ENCODE measurements at regions not wholly inside any gene's neighbourhood (a gene's known extent, or its start where the extent isn't known, plus 50 kb on each side); places are given as distances from the start of the nearest gene placed in this dataset.

GRCh38 chr10:129385600-129385999, 81.4 kb upstream of the MGMT start:
- no peak for TF ChIP-seq POLR2AphosphoS5 (IDR thresholded peaks at IDR 0.05; ENCODE audit: low read depth, low read length)

- TF ChIP-seq SIN3A (IDR thresholded peaks at IDR 0.05; ENCODE audit: borderline replicate concordance, insufficient read depth, low read length) (no peak), POLR2AphosphoS5 (IDR thresholded peaks at IDR 0.05; ENCODE audit: low read depth, low read length) (no peak), TAF1 (IDR thresholded peaks at IDR 0.05; ENCODE audit: borderline replicate concordance, insufficient read depth, low read length) (no peak), REST (IDR thresholded peaks at IDR 0.05; ENCODE audit: insufficient read depth in 1 of 2, low read depth in 2 of 2, low read length in 2 of 2) (no peak), FOXP2 (optimal IDR thresholded peaks at IDR 0.05; ENCODE audit: borderline replicate concordance, extremely low read depth, extremely low read length, insufficient read depth) (no peak)
These were observed 80.4 kb upstream of the MGMT start for GRCh38 chr10:129386415-129387257.

GRCh38 chr10:129387258-129387525, 79.8 kb upstream of the MGMT start:
- TF ChIP-seq REST (IDR thresholded peaks at IDR 0.05; ENCODE audit: insufficient read depth in 1 of 2, low read depth in 2 of 2, low read length in 2 of 2) (no peak), POLR2AphosphoS5 (IDR thresholded peaks at IDR 0.05; ENCODE audit: low read depth, low read length) (no peak), TAF1 (IDR thresholded peaks at IDR 0.05; ENCODE audit: borderline replicate concordance, insufficient read depth, low read length) (no peak), FOXP2 (optimal IDR thresholded peaks at IDR 0.05; ENCODE audit: borderline replicate concordance, extremely low read depth, extremely low read length, insufficient read depth) (no peak), SIN3A (IDR thresholded peaks at IDR 0.05; ENCODE audit: borderline replicate concordance, insufficient read depth, low read length) (no peak)

- TF ChIP-seq POLR2AphosphoS5 (IDR thresholded peaks at IDR 0.05; ENCODE audit: low read depth, low read length) = no peak
- no peak for TF ChIP-seq TAF1 (IDR thresholded peaks at IDR 0.05; ENCODE audit: borderline replicate concordance, insufficient read depth, low read length)
- no peak for TF ChIP-seq FOXP2 (optimal IDR thresholded peaks at IDR 0.05; ENCODE audit: borderline replicate concordance, extremely low read depth, extremely low read length, insufficient read depth)
- no peak for TF ChIP-seq REST (IDR thresholded peaks at IDR 0.05; ENCODE audit: insufficient read depth in 1 of 2, low read depth in 2 of 2, low read length in 2 of 2)
- no peak for TF ChIP-seq SIN3A (IDR thresholded peaks at IDR 0.05; ENCODE audit: borderline replicate concordance, insufficient read depth, low read length)
These were observed 78.6 kb upstream of the MGMT start for GRCh38 chr10:129388435-129388834.

GRCh38 chr10:129389194-129389593, 77.8 kb upstream of the MGMT start:
- no peak for TF ChIP-seq FOXP2 (optimal IDR thresholded peaks at IDR 0.05; ENCODE audit: borderline replicate concordance, extremely low read depth, extremely low read length, insufficient read depth)
- TF ChIP-seq SIN3A (IDR thresholded peaks at IDR 0.05; ENCODE audit: borderline replicate concordance, insufficient read depth, low read length) = no peak
- no peak for TF ChIP-seq TAF1 (IDR thresholded peaks at IDR 0.05; ENCODE audit: borderline replicate concordance, insufficient read depth, low read length)

GRCh38 chr10:129390147-129390546, 76.9 kb upstream of the MGMT start:
- TF ChIP-seq SIN3A (IDR thresholded peaks at IDR 0.05; ENCODE audit: borderline replicate concordance, insufficient read depth, low read length) (no peak), POLR2AphosphoS5 (IDR thresholded peaks at IDR 0.05; ENCODE audit: low read depth, low read length) (no peak), TAF1 (IDR thresholded peaks at IDR 0.05; ENCODE audit: borderline replicate concordance, insufficient read depth, low read length) (no peak), REST (IDR thresholded peaks at IDR 0.05; ENCODE audit: insufficient read depth in 1 of 2, low read depth in 2 of 2, low read length in 2 of 2) (no peak), FOXP2 (optimal IDR thresholded peaks at IDR 0.05; ENCODE audit: borderline replicate concordance, extremely low read depth, extremely low read length, insufficient read depth) (no peak)

Measured in PFSK-1 (cell line).